A549 (cell line): ENCODE measurements at regions not wholly inside any gene's neighbourhood (a gene's known extent, or its start where the extent isn't known, plus 50 kb on each side); places are given as distances from the start of the nearest gene placed in this dataset.

Source experiments
- ATAC-seq, 2 experiments: fragments of 200-7000 bp in 1 of 2; fragments of >200 bp in 1 of 2; cut with Nextera tagmentation in 1 of 2; cut with Tn5 transposase in 1 of 2; 3 replicates each; pipeline versions ENCODE4 v1.8.0 to v1.9.1; 2018 to 2020; ENCODE audit warnings: mild to moderate bottlenecking in 1 of 2, moderate library complexity in 1 of 2
- CTCF ChIA-PET: fragments of 300-600 bp; sonication (Branson Sonifier 250); formaldehyde crosslinking; extraction: SDS; loops from one replicate; lab custom pipeline; 2021; ENCODE audit warnings: antibody characterized with exemption, inconsistent platforms; lab: Yijun Ruan, JAX
- POLR2A ChIA-PET: fragments of 350-600 bp; formaldehyde crosslinking; extraction: SDS; loops from one replicate; lab custom pipeline; 2021; ENCODE audit warnings: antibody characterized with exemption, inconsistent platforms; lab: Yijun Ruan, JAX
- DNase-seq, 2 experiments: peaks; one replicate each; pipeline versions ENCODE4 v3.0.0 to v3.0.0-alpha.2; 2011 to 2016; ENCODE audit warnings: low read depth in 1 of 2, low spot score in 1 of 2
- FAIRE-seq: peaks from 2 replicates; lab custom pipeline; 2011; peaks lifted over from hg19 to GRCh38; lab: Jason Lieb, UNC
- H3K27ac ChIP-seq, 2 experiments: fragments of >200 bp; sonication (Bioruptor Twin); formaldehyde crosslinking; 3 replicates each; pipeline ENCODE4 v1.5.1; 2016 to 2017
- H3K4me1 ChIP-seq: fragments of >200 bp; sonication (Bioruptor Twin); formaldehyde crosslinking; 3 replicates; pipeline ENCODE4 v1.6.1; 2016
- H3K4me2 ChIP-seq: fragments of >200 bp; sonication (Bioruptor Twin); formaldehyde crosslinking; 3 replicates; pipeline ENCODE4 v1.6.1; 2016
- H3K4me3 ChIP-seq: fragments of >200 bp; sonication (Bioruptor Twin); formaldehyde crosslinking; 3 replicates; pipeline ENCODE4 v1.5.1; 2016
- H3K9me3 ChIP-seq: fragments of >200 bp; sonication (Bioruptor Twin); formaldehyde crosslinking; 3 replicates; pipeline ENCODE4 v1.6.1; 2016
- EHF ChIP-seq: fragments of 250-450 bp; sonication (Bioruptor Pico); IDR thresholded peaks from 2 replicates; pipeline ENCODE4 v1.5.0; 2020; ENCODE audit warnings: mild to moderate bottlenecking
- EP300 ChIP-seq, 2 experiments: fragments of >200 bp; sonication (Bioruptor Twin); formaldehyde crosslinking; IDR thresholded peaks; 2 replicates in 1 of 2; 3 replicates in 1 of 2; pipeline ENCODE4 v1.6.1; 2016 to 2017
- FOSB ChIP-seq: fragments of 250-450 bp; sonication (Bioruptor Pico); IDR thresholded peaks from 2 replicates; pipeline ENCODE4 v1.5.0; 2020; ENCODE audit warnings: mild to moderate bottlenecking, moderate library complexity
- FOXS1 ChIP-seq: fragments of 250-450 bp; sonication (Bioruptor Pico); IDR thresholded peaks from 2 replicates; pipeline ENCODE4 v1.5.0; 2020; ENCODE audit warnings: mild to moderate bottlenecking, moderate library complexity
- HDAC2 ChIP-seq: fragments of 200-600 bp; sonication (generic); IDR thresholded peaks from 2 replicates; pipeline ENCODE4 v1.6.1; 2016
- HOXA7 ChIP-seq: fragments of 250-450 bp; sonication (Bioruptor Pico); IDR thresholded peaks from 2 replicates; pipeline ENCODE4 v1.5.0; 2020; ENCODE audit warnings: mild to moderate bottlenecking, moderate library complexity
- HOXB5 ChIP-seq: fragments of 250-450 bp; sonication (Bioruptor Pico); IDR thresholded peaks from 2 replicates; pipeline ENCODE4 v1.5.0; 2020; ENCODE audit warnings: mild to moderate bottlenecking, moderate library complexity
- PHF8 ChIP-seq: fragments of 200-600 bp; sonication (generic); IDR thresholded peaks from 2 replicates; pipeline ENCODE4 v1.6.1; 2016; ENCODE audit warnings: low read depth, mild to moderate bottlenecking, antibody characterized with exemption, moderate library complexity, borderline replicate concordance
- POLR2A ChIP-seq: IDR thresholded peaks from 2 replicates; pipeline ENCODE4 v1.6.1; 2012; ENCODE audit warnings: mild to moderate bottlenecking, low read length
- POLR2AphosphoS2 ChIP-seq: conservative IDR thresholded peaks from 2 replicates; pipeline ENCODE4 v1.6.1; 2012; ENCODE audit warnings: low read length, improper control_type of control experiment, inconsistent platforms
- RARB ChIP-seq: fragments of 250-450 bp; sonication (Bioruptor Pico); IDR thresholded peaks from 2 replicates; pipeline ENCODE4 v1.8.0; 2021; ENCODE audit warnings: mild to moderate bottlenecking, moderate library complexity
- RCOR1 ChIP-seq: fragments of 150-350 bp; IDR thresholded peaks from 2 replicates; pipeline ENCODE4 v1.6.1; 2014; ENCODE audit warnings: antibody characterized with exemption, low read length, low read depth
- ZC3H11A ChIP-seq: fragments of 450-650 bp; IDR thresholded peaks from 2 replicates; pipeline ENCODE4 v1.6.1; 2014; ENCODE audit warnings: antibody characterized with exemption, mild to moderate bottlenecking
- ZSCAN20 ChIP-seq: fragments of 250-450 bp; sonication (Bioruptor Pico); IDR thresholded peaks from 2 replicates; pipeline ENCODE4 v1.8.0; 2022; ENCODE audit warnings: mild to moderate bottlenecking, moderate library complexity
- WGBS: methylation state at CpG from one replicate; pipeline ENCODE4 v1.1.6; 2017; ENCODE audit errors: missing lambda C conversion rate; 5-methylcytosine and 5-hydroxymethylcytosine counted together
- TF ChIP-seq, protein P1 (sequence below): IDR thresholded peaks from 2 replicates; pipeline ENCODE4 v1.6.1; 2012; ENCODE audit warnings: low read depth, borderline replicate concordance
- TF ChIP-seq, protein P2 (sequence below): fragments of 450-650 bp; IDR thresholded peaks from 2 replicates; pipeline ENCODE4 v1.6.1; 2014; ENCODE audit warnings: antibody characterized with exemption
- TF ChIP-seq, protein P3 (sequence below): fragments of >200 bp; sonication (Bioruptor Twin); formaldehyde crosslinking; IDR thresholded peaks from 3 replicates; pipeline ENCODE4 v1.5.1; 2016
- TF ChIP-seq, protein P4 (sequence below): fragments of 150-350 bp; IDR thresholded peaks from 2 replicates; pipeline ENCODE4 v1.6.1; 2014; ENCODE audit warnings: low read depth, mild to moderate bottlenecking, low read length
- TF ChIP-seq, protein P5 (sequence below): fragments of 250-450 bp; sonication (Bioruptor Pico); IDR thresholded peaks from 2 replicates; pipeline ENCODE4 v1.5.0; 2021; ENCODE audit warnings: mild to moderate bottlenecking, moderate library complexity, borderline replicate concordance

DNA sequence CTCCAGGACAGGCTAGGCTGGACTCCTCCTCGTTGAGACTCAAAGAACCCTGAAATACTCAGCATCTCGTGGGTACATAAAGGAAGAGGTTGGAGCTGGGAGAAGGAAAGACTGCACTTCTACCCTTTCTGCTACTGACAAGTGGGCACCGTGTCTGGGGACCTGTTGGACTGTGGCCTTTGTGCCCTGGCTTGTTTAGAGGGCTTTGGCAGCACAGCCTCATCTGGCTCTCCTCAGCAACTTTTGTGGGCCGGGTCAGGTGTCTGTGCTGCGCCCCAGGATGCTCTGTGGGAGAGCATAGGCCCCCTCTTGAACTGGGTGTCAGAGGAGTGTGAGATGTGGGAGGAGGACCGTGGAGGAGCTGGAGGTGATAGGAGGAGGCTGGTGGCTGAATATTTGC, 142.4 kb downstream of the FCRL5 start:
- Histone ChIP-seq H3K27ac (no peak overlapping the region), H3K4me3 (no peak overlapping the region), H3K9me3 (no peaks in the 10 kb centered on the region), H3K4me2 (no peak overlapping the region), H3K4me1 (no peaks in the 10 kb centered on the region)
- DNase-seq (no peak), ATAC-seq (no peak), FAIRE-seq (no peak)
- CTCF ChIA-PET: no interaction called here
- POLR2A ChIA-PET: no interaction called here
- under 1% methylated on average over 6 of the region's 6 CpGs for WGBS
- no peak for TF ChIP-seq EP300 (IDR thresholded peaks at IDR 0.05)
- TF ChIP-seq POLR2A: no peak
- no peak for TF ChIP-seq HOXA7 (CRISPR knock-in tag)
- TF ChIP-seq, protein P1, sequence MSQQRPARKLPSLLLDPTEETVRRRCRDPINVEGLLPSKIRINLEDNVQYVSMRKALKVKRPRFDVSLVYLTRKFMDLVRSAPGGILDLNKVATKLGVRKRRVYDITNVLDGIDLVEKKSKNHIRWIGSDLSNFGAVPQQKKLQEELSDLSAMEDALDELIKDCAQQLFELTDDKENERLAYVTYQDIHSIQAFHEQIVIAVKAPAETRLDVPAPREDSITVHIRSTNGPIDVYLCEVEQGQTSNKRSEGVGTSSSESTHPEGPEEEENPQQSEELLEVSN: no peak
- no peak for TF ChIP-seq ZC3H11A
- no peak for TF ChIP-seq RCOR1
- TF ChIP-seq, protein P2, sequence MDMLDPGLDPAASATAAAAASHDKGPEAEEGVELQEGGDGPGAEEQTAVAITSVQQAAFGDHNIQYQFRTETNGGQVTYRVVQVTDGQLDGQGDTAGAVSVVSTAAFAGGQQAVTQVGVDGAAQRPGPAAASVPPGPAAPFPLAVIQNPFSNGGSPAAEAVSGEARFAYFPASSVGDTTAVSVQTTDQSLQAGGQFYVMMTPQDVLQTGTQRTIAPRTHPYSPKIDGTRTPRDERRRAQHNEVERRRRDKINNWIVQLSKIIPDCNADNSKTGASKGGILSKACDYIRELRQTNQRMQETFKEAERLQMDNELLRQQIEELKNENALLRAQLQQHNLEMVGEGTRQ: no peak
- TF ChIP-seq, protein P3, sequence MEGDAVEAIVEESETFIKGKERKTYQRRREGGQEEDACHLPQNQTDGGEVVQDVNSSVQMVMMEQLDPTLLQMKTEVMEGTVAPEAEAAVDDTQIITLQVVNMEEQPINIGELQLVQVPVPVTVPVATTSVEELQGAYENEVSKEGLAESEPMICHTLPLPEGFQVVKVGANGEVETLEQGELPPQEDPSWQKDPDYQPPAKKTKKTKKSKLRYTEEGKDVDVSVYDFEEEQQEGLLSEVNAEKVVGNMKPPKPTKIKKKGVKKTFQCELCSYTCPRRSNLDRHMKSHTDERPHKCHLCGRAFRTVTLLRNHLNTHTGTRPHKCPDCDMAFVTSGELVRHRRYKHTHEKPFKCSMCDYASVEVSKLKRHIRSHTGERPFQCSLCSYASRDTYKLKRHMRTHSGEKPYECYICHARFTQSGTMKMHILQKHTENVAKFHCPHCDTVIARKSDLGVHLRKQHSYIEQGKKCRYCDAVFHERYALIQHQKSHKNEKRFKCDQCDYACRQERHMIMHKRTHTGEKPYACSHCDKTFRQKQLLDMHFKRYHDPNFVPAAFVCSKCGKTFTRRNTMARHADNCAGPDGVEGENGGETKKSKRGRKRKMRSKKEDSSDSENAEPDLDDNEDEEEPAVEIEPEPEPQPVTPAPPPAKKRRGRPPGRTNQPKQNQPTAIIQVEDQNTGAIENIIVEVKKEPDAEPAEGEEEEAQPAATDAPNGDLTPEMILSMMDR: no peak
- no peak for TF ChIP-seq EHF (CRISPR knock-in tag)
- TF ChIP-seq FOXS1 (CRISPR knock-in tag): no peak
- no peak for TF ChIP-seq FOSB (CRISPR knock-in tag)
- TF ChIP-seq POLR2AphosphoS2: no peak
- TF ChIP-seq PHF8: no peak
- no peak for TF ChIP-seq HOXB5 (CRISPR knock-in tag)

DNA sequence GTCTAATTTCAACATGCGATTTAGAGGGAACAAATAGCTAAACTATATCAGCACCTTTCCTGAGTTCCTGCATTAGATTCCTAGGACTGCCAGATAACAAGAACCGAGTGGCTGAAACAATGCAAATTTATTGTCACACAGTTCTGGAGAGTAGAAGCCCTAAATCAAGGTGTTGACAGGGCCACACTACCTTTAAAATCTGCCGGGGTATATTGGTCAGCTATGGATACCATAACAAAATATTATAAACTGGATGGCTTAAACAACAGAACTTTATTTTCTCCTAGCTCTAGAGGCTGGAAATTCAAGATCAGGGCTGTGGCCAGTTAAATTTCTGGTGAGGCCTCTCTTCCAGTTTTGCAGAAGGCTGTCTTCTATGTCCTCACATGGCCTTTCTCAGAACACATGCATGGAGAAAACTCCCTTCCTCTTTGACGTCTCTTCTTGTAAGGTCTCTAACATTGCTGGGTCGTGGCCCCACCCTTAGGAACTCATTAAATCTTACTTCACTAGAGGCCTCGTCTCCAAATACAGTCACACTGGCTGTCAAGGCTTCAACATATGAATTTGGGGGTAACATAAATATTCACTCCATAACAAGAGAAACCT, 144.3 kb downstream of the FCRL5 start:
- CTCF ChIA-PET: interaction anchor here (0.7 kb wide), 1 partner anchor 31 kb away, joined by 3 read pairs; no protein-coding TSS in a partner anchor
- Histone ChIP-seq H3K4me3 (no peak overlapping the region), H3K4me1 (no peaks in the 10 kb centered on the region), H3K4me2 (no peak overlapping the region), H3K27ac (no peak overlapping the region), H3K9me3 (no peaks in the 10 kb centered on the region)
- ATAC-seq: no peak
- FAIRE-seq: no peak
- 21% methylated on average over 6 of the region's 6 CpGs for WGBS
- POLR2A ChIA-PET: no interaction called here
- no peak for DNase-seq
- TF ChIP-seq RARB (CRISPR knock-in tag) (no peak), ZC3H11A (no peak), ZSCAN20 (no peak), HDAC2 (no peak)
- TF ChIP-seq, protein P4, sequence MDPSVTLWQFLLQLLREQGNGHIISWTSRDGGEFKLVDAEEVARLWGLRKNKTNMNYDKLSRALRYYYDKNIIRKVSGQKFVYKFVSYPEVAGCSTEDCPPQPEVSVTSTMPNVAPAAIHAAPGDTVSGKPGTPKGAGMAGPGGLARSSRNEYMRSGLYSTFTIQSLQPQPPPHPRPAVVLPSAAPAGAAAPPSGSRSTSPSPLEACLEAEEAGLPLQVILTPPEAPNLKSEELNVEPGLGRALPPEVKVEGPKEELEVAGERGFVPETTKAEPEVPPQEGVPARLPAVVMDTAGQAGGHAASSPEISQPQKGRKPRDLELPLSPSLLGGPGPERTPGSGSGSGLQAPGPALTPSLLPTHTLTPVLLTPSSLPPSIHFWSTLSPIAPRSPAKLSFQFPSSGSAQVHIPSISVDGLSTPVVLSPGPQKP: no peak
- TF ChIP-seq, protein P5, sequence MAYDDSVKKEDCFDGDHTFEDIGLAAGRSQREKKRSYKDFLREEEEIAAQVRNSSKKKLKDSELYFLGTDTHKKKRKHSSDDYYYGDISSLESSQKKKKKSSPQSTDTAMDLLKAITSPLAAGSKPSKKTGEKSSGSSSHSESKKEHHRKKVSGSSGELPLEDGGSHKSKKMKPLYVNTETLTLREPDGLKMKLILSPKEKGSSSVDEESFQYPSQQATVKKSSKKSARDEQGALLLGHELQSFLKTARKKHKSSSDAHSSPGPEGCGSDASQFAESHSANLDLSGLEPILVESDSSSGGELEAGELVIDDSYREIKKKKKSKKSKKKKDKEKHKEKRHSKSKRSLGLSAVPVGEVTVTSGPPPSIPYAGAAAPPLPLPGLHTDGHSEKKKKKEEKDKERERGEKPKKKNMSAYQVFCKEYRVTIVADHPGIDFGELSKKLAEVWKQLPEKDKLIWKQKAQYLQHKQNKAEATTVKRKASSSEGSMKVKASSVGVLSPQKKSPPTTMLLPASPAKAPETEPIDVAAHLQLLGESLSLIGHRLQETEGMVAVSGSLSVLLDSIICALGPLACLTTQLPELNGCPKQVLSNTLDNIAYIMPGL (CRISPR knock-in tag): no peak
